Right forelimb (tissue), 1 donor: ENCODE measurements at regions not wholly inside any gene's neighbourhood (a gene's known extent, or its start where the extent isn't known, plus 50 kb on each side); places are given as distances from the start of the nearest gene placed in this dataset.

Experiments
- DNase-seq: peaks from one replicate; pipeline ENCODE4 v3.0.0-alpha.2; 2018

GRCh38 chr6:45739058-45739457 lies 276.6 kb downstream of the CLIC5 start:
- DNase-seq, result no peak

- no peak for DNase-seq
These were observed 277.6 kb downstream of the CLIC5 start for GRCh38 chr6:45738057-45738455.

- DNase-seq, result no peak
These were observed 278.2 kb downstream of the CLIC5 start for GRCh38 chr6:45737331-45738056.

- DNase-seq, result no peak
These were observed 279.5 kb downstream of the CLIC5 start for GRCh38 chr6:45736134-45736533.

GRCh38 chr6:45732731-45733130 lies 282.9 kb downstream of the CLIC5 start:
- no peak for DNase-seq

GRCh38 chr6:45730232-45730631 lies 285.4 kb downstream of the CLIC5 start:
- DNase-seq, result no peak

- DNase-seq, result no peak
These were observed 287.0 kb downstream of the CLIC5 start for GRCh38 chr6:45728674-45729073.

- no peak for DNase-seq
These were observed 287.7 kb downstream of the CLIC5 start for GRCh38 chr6:45727819-45728449.

GRCh38 chr6:45727228-45727627 lies 288.4 kb downstream of the CLIC5 start:
- DNase-seq, result no peak

GRCh38 chr6:45726444-45726843 lies 289.2 kb downstream of the CLIC5 start:
- DNase-seq, result no peak

- peak; percentile 55 for DNase-seq
These were observed 291.1 kb downstream of the CLIC5 start for GRCh38 chr6:45724511-45724910.

- no peak for DNase-seq
These were observed 291.6 kb downstream of the CLIC5 start for GRCh38 chr6:45724027-45724426.

- DNase-seq, result no peak
These were observed 292.8 kb downstream of the CLIC5 start for GRCh38 chr6:45722876-45723275.

- DNase-seq, result no peak
These were observed 294.0 kb downstream of the CLIC5 start for GRCh38 chr6:45721665-45722064.

- DNase-seq, result no peak
These were observed 296.8 kb downstream of the CLIC5 start for GRCh38 chr6:45718871-45719270.

GRCh38 chr6:45718131-45718530 lies 297.5 kb downstream of the CLIC5 start:
- no peak for DNase-seq

- DNase-seq, result no peak
These were observed 297.9 kb downstream of the CLIC5 start for GRCh38 chr6:45717715-45718114.

- no peak for DNase-seq
These were observed 298.6 kb downstream of the CLIC5 start for GRCh38 chr6:45717027-45717426.

- no peak for DNase-seq
These were observed 300.2 kb downstream of the CLIC5 start for GRCh38 chr6:45715508-45715803.

GRCh38 chr6:45714741-45715507 lies 300.7 kb downstream of the CLIC5 start:
- peak; percentile 67 for DNase-seq

GRCh38 chr6:45714006-45714730 lies 301.5 kb downstream of the CLIC5 start:
- DNase-seq, result no peak
